HepG2 (cell line): ENCODE measurements at regions not wholly inside any gene's neighbourhood (a gene's known extent, or its start where the extent isn't known, plus 50 kb on each side); places are given as distances from the start of the nearest gene placed in this dataset.

Source experiments
- ATAC-seq: fragments of 200-7000 bp; cut with Tn5 transposase; 3 replicates; pipeline ENCODE4 v1.9.1; 2020; ENCODE audit warnings: mild to moderate bottlenecking, moderate library complexity
- BruUV-seq: library from RNA; stranded (reverse); fragments of 400-500 nt; replicated peaks from 2 replicates; lab custom pipeline; 2021; lab: Mats Ljungman, UMichigan
- CTCF ChIA-PET: fragments of 300-600 bp; formaldehyde crosslinking; extraction: SDS; loops from one replicate; lab custom pipeline; 2021; ENCODE audit warnings: low total read pairs, inconsistent platforms, low intra/inter-chr PET ratio; lab: Yijun Ruan, JAX
- POLR2A ChIA-PET: fragments of 350-600 bp; sonication (Branson Sonifier 250); formaldehyde crosslinking; loops from one replicate; lab custom pipeline; 2020; ENCODE audit warnings: antibody characterized with exemption, inconsistent platforms; lab: Yijun Ruan, JAX
- DNase-seq: peaks from one replicate; pipeline ENCODE4 v3.0.0-alpha.2; 2015; ENCODE audit warnings: low spot score
- FAIRE-seq: peaks from 3 replicates; lab custom pipeline; 2011; peaks lifted over from hg19 to GRCh38; lab: Jason Lieb, UNC
- H2AFZ ChIP-seq: one replicate; pipeline ENCODE4 v1.6.1; 2011; ENCODE audit warnings: low read length, inconsistent platforms
- H3K27ac ChIP-seq: fragments of 300-600 bp; 3 replicates; pipeline ENCODE4 v1.8.0; 2011; ENCODE audit warnings: mixed run types, mild to moderate bottlenecking, mixed read lengths, low read length, inconsistent platforms; ENCODE audit not compliant: insufficient read depth; ENCODE audit errors: extremely low read length
- H3K27me3 ChIP-seq, 2 experiments: fragments of 200-600 bp in 1 of 2; 2 replicates in 1 of 2; 3 replicates in 1 of 2; pipeline versions ENCODE4 v1.6.0 to v1.8.0; 2011; ENCODE audit warnings: low read length in 2 of 2, mild to moderate bottlenecking in 2 of 2, moderate library complexity in 2 of 2, inconsistent platforms in 1 of 2; ENCODE audit not compliant: insufficient read depth in 2 of 2, control insufficient read depth in 1 of 2
- H3K36me3 ChIP-seq, 2 experiments: fragments of 200-600 bp in 1 of 2; replicated peaks in 1 of 2; 2 replicates in 1 of 2; 3 replicates in 1 of 2; pipeline versions ENCODE4 v1.5.1 to v1.8.0; 2011; ENCODE audit warnings: low read length in 2 of 2, inconsistent platforms in 1 of 2; ENCODE audit not compliant: insufficient read depth in 2 of 2, control insufficient read depth in 1 of 2
- H3K4me1 ChIP-seq: 2 replicates; pipeline ENCODE4 v1.5.1; 2012; ENCODE audit warnings: low read length, inconsistent platforms; ENCODE audit not compliant: insufficient read depth
- H3K4me2 ChIP-seq: 2 replicates; pipeline ENCODE4 v1.6.0; 2011; ENCODE audit warnings: low read depth, low read length, inconsistent platforms
- H3K4me3 ChIP-seq, 3 experiments: fragments of 200-600 bp in 1 of 3; sonication (generic), shearing (Covaris generic) in 1 of 3; replicated peaks in 1 of 3; 2 replicates each; pipeline ENCODE4 v1.5.1; 2011 to 2016; ENCODE audit warnings: low read length in 3 of 3, inconsistent platforms in 2 of 3, low read depth in 2 of 3, mild to moderate bottlenecking in 2 of 3, control low read depth in 1 of 3, mixed read lengths in 1 of 3; ENCODE audit not compliant: insufficient read depth in 1 of 3
- H3K79me2 ChIP-seq: one replicate; pipeline ENCODE4 v1.6.1; 2011; ENCODE audit warnings: low read length, inconsistent platforms; ENCODE audit not compliant: insufficient read depth
- H3K9ac ChIP-seq: 2 replicates; pipeline ENCODE4 v1.6.0; 2011; ENCODE audit warnings: mild to moderate bottlenecking, low read depth, low read length, inconsistent platforms; ENCODE audit not compliant: insufficient read depth
- H3K9me3 ChIP-seq: 2 replicates; pipeline ENCODE4 v1.5.1; 2012; ENCODE audit warnings: mild to moderate bottlenecking, low read length
- H4K20me1 ChIP-seq: 2 replicates; pipeline ENCODE4 v1.6.0; 2011; ENCODE audit warnings: inconsistent platforms, mild to moderate bottlenecking, low read length, moderate library complexity; ENCODE audit not compliant: insufficient read depth
- HMG20A ChIP-seq: IDR thresholded peaks from 2 replicates; pipeline ENCODE4 v1.6.1; 2016; ENCODE audit warnings: borderline replicate concordance
- IRF2 ChIP-seq: IDR thresholded peaks from 2 replicates; pipeline ENCODE4 v1.6.1; 2018; ENCODE audit warnings: missing genetic modification reagents, missing compliant biosample characterization
- NR2F6 ChIP-seq, 2 experiments: IDR thresholded peaks; 2 replicates each; pipeline ENCODE4 v1.6.1; 2016; ENCODE audit warnings: antibody characterized with exemption in 1 of 2, mild to moderate bottlenecking in 1 of 2
- TCF7L2 ChIP-seq: IDR thresholded peaks from 2 replicates; pipeline ENCODE4 v1.6.1; 2011; ENCODE audit warnings: mild to moderate bottlenecking, low read depth, low read length, moderate library complexity
- YY1 ChIP-seq: IDR thresholded peaks from 2 replicates; pipeline ENCODE4 v1.6.1; 2011; ENCODE audit warnings: low read length, low read depth, moderate library complexity, mild to moderate bottlenecking; ENCODE audit not compliant: insufficient read depth, insufficient replicate concordance
- ZBTB38 ChIP-seq: sonication (generic); formaldehyde crosslinking; IDR thresholded peaks from 2 replicates; pipeline ENCODE4 v1.5.1; 2020; ENCODE audit warnings: mild to moderate bottlenecking, missing genetic modification reagents
- ZNF282 ChIP-seq: fragments of 450-650 bp; IDR thresholded peaks from 2 replicates; pipeline ENCODE4 v1.6.1; 2018; ENCODE audit not compliant: partially characterized antibody
- ZNF446 ChIP-seq: sonication (generic); formaldehyde crosslinking; IDR thresholded peaks from 2 replicates; pipeline ENCODE4 v1.5.0; 2020; ENCODE audit warnings: mild to moderate bottlenecking, missing genetic modification reagents
- ZNF790 ChIP-seq: sonication (generic); formaldehyde crosslinking; IDR thresholded peaks from 2 replicates; pipeline ENCODE4 v1.8.0; 2022; ENCODE audit warnings: missing genetic modification reagents, mild to moderate bottlenecking, borderline replicate concordance
- in situ Hi-C: cut with HindIII; loops from 2 replicates; pipeline ENCODE4 v1.10.0; 2017; ENCODE audit warnings: low pct_unique_long_range_greater_than_20kb; ENCODE audit not compliant: extremely low pct_ligation_motif_present
- intact Hi-C: fragments of 100-400 bp; cut with micrococcal nuclease; formaldehyde crosslinking; loops from one replicate; pipeline ENCODE4 v1.10.0; 2022; ENCODE audit not compliant: unreplicated experiment
- TF ChIP-seq, protein P1 (sequence below): IDR thresholded peaks from 2 replicates; pipeline ENCODE4 v1.6.1; 2016; ENCODE audit warnings: missing biosample characterization, missing genetic modification reagents, low read depth
- TF ChIP-seq, protein P2 (sequence below): sonication (generic); formaldehyde crosslinking; conservative IDR thresholded peaks from 2 replicates; pipeline ENCODE4 v1.8.0; 2022; ENCODE audit warnings: missing genetic modification reagents
- TF ChIP-seq, protein P3 (sequence below): sonication (generic); formaldehyde crosslinking; IDR thresholded peaks from 2 replicates; pipeline ENCODE4 v1.4.0; 2020; ENCODE audit warnings: missing genetic modification reagents

DNA sequence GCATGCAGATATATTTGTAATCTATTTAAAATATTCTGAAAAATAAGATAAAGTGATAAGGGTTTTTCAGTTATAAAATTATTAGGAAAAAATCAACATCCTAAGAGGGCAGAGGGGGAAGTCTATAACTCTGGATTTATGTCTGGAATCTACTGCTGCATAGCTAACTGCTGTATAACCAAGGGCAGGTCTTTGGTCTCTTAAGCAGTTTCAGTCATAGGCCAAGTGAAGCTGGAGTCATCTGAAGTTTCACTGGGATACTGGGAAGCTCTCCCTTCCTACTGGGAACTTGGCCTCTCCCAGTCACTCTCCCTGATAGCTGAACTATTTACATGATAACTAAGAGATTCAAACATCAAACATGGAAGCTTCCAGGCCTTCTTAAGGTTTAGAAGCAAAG lies 1409.9 kb upstream of the PCDH7 start:
- CTCF ChIA-PET = no interaction called here
- POLR2A ChIA-PET = no interaction called here
- no peak overlapping the region for H3K4me2 ChIP-seq
- in situ Hi-C loops (no loop called here), intact Hi-C loops (no loop called here)
- DNase-seq = no peak
- no TSS peak for BruUV-seq
- peaks cover 65% of the 10 kb centered on the region for H3K9me3 ChIP-seq
- no peaks in the 10 kb centered on the region for H3K36me3 ChIP-seq
- no peak overlapping the region for H2AFZ ChIP-seq
- no peak for ATAC-seq
- no peak for TF ChIP-seq YY1
- no peak for TF ChIP-seq ZNF446 (CRISPR knock-in tag)
- no peak for TF ChIP-seq ZBTB38 (CRISPR knock-in tag)
- TF ChIP-seq TCF7L2 = no peak
- no peak for TF ChIP-seq HMG20A (CRISPR knock-in tag)
- TF ChIP-seq ZNF282 = no peak
- TF ChIP-seq, protein P1, sequence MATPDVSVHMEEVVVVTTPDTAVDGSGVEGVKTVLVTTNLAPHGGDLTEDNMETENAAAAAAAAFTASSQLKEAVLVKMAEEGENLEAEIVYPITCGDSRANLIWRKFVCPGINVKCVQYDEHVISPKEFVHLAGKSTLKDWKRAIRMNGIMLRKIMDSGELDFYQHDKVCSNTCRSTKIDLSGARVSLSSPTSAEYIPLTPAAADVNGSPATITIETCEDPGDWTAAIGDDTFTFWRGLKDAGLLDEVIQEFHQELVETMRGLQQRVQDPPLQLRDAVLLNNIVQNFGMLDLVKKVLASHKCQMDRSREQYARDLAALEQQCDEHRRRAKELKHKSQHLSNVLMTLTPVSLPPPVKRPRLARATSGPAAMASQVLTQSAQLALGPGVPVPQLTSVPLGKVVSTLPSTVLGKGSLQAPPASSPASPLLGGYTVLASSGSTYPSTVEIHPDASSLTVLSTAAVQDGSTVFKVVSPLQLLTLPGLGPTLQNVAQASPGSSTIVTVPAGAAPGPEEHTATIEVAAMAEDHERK (CRISPR knock-in tag) = no peak
- no peak for TF ChIP-seq ZNF790 (CRISPR knock-in tag)
- TF ChIP-seq IRF2 (CRISPR knock-in tag) = no peak
- TF ChIP-seq, protein P2, sequence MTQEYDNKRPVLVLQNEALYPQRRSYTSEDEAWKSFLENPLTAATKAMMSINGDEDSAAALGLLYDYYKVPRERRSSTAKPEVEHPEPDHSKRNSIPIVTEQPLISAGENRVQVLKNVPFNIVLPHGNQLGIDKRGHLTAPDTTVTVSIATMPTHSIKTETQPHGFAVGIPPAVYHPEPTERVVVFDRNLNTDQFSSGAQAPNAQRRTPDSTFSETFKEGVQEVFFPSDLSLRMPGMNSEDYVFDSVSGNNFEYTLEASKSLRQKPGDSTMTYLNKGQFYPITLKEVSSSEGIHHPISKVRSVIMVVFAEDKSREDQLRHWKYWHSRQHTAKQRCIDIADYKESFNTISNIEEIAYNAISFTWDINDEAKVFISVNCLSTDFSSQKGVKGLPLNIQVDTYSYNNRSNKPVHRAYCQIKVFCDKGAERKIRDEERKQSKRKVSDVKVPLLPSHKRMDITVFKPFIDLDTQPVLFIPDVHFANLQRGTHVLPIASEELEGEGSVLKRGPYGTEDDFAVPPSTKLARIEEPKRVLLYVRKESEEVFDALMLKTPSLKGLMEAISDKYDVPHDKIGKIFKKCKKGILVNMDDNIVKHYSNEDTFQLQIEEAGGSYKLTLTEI (CRISPR knock-in tag) = no peak
- TF ChIP-seq, protein P3, sequence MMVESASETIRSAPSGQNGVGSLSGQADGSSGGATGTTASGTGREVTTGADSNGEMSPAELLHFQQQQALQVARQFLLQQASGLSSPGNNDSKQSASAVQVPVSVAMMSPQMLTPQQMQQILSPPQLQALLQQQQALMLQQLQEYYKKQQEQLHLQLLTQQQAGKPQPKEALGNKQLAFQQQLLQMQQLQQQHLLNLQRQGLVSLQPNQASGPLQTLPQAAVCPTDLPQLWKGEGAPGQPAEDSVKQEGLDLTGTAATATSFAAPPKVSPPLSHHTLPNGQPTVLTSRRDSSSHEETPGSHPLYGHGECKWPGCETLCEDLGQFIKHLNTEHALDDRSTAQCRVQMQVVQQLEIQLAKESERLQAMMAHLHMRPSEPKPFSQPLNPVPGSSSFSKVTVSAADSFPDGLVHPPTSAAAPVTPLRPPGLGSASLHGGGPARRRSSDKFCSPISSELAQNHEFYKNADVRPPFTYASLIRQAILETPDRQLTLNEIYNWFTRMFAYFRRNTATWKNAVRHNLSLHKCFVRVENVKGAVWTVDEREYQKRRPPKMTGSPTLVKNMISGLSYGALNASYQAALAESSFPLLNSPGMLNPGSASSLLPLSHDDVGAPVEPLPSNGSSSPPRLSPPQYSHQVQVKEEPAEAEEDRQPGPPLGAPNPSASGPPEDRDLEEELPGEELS (CRISPR knock-in tag) = no peak
- TF ChIP-seq NR2F6 (IDR thresholded peaks at IDR 0.05) = no peak
- TF ChIP-seq NR2F6 (CRISPR knock-in tag; IDR thresholded peaks at IDR 0.05) = no peak
- no peak overlapping the region for H3K27ac ChIP-seq
- H3K4me1 ChIP-seq = no peaks in the 10 kb centered on the region
- no peak overlapping the region for H3K4me3 ChIP-seq
- H4K20me1 ChIP-seq = no peaks in the 10 kb centered on the region
- H3K79me2 ChIP-seq = no peaks in the 10 kb centered on the region
- H3K27me3 ChIP-seq = no peaks in the 10 kb centered on the region
- FAIRE-seq = no peak
- H3K9ac ChIP-seq = no peak overlapping the region
